PC-3 (cell line): ENCODE measurements at regions not wholly inside any gene's neighbourhood (a gene's known extent, or its start where the extent isn't known, plus 50 kb on each side); places are given as distances from the start of the nearest gene placed in this dataset.

ENCODE experiments used
- ATAC-seq: fragments of 200-7000 bp; cut with Tn5 transposase; 2 replicates; pipeline ENCODE4 v1.9.1; 2020; ENCODE audit warnings: mild to moderate bottlenecking, moderate library complexity
- BruUV-seq: library from RNA; stranded (reverse); fragments of 400-500 nt; replicated peaks from 2 replicates; lab custom pipeline; 2021; lab: Mats Ljungman, UMichigan
- CTCF ChIA-PET: fragments of 300-600 bp; sonication (Branson Sonifier 250); formaldehyde crosslinking; loops from one replicate; lab custom pipeline; 2022; ENCODE audit warnings: antibody characterized with exemption; lab: Charles Lee
- POLR2A ChIA-PET: fragments of 300-600 bp; sonication (Branson Sonifier 250); formaldehyde crosslinking; loops from one replicate; lab custom pipeline; 2022; ENCODE audit warnings: antibody characterized with exemption; ENCODE audit not compliant: unreplicated experiment; lab: Charles Lee
- DNase-seq: peaks from one replicate; pipeline ENCODE4 v3.0.0-alpha.2; 2015
- H2AFZ ChIP-seq: fragments of 300-600 bp; sonication (generic); 2 replicates; pipeline ENCODE4 v1.6.0; 2016; ENCODE audit warnings: antibody characterized with exemption, low read length
- H3F3A ChIP-seq: fragments of 300-600 bp; sonication (generic); one replicate; pipeline ENCODE4 v1.6.0; 2017; ENCODE audit warnings: antibody characterized with exemption, low read length, control low read depth, mild to moderate bottlenecking; ENCODE audit not compliant: unreplicated experiment
- H3K27ac ChIP-seq: fragments of 300-600 bp; sonication (generic); 2 replicates; pipeline ENCODE4 v1.5.1; 2016; ENCODE audit warnings: mild to moderate bottlenecking, low read length
- H3K27me3 ChIP-seq: fragments of 300-600 bp; sonication (generic); 2 replicates; pipeline ENCODE4 v1.6.1; 2016; ENCODE audit warnings: low read length, mixed read lengths
- H3K36me3 ChIP-seq: fragments of 300-600 bp; sonication (generic); 2 replicates; pipeline ENCODE4 v1.6.1; 2016; ENCODE audit warnings: low read depth, mixed run types, low read length, mixed read lengths
- H3K4me1 ChIP-seq: fragments of 300-600 bp; sonication (generic); 2 replicates; pipeline ENCODE4 v1.5.1; 2016; ENCODE audit warnings: low read length; ENCODE audit not compliant: insufficient read depth
- H3K4me2 ChIP-seq: fragments of 300-600 bp; sonication (generic); 2 replicates; pipeline ENCODE4 v1.6.0; 2016; ENCODE audit warnings: low read length
- H3K4me3 ChIP-seq: fragments of 300-600 bp; sonication (generic); 2 replicates; pipeline ENCODE4 v1.5.1; 2016; ENCODE audit warnings: mild to moderate bottlenecking, low read length, mixed read lengths
- H3K79me2 ChIP-seq: fragments of 300-600 bp; sonication (generic); 2 replicates; pipeline ENCODE4 v1.6.1; 2017; ENCODE audit warnings: low read length, mixed read lengths
- H3K9ac ChIP-seq: fragments of 300-600 bp; sonication (generic); 2 replicates; pipeline ENCODE4 v1.6.0; 2016; ENCODE audit warnings: mild to moderate bottlenecking, low read length
- H3K9me2 ChIP-seq: fragments of 300-600 bp; sonication (generic); replicated peaks from 2 replicates; pipeline ENCODE4 v1.6.1; 2016; ENCODE audit warnings: mixed run types, low read length, mixed read lengths
- H3K9me3 ChIP-seq: fragments of 300-600 bp; sonication (generic); 2 replicates; pipeline ENCODE4 v1.6.1; 2016; ENCODE audit warnings: low read length, mixed read lengths
- H4K20me1 ChIP-seq: fragments of 300-600 bp; sonication (generic); 2 replicates; pipeline ENCODE4 v1.6.1; 2016; ENCODE audit warnings: low read length, mixed read lengths
- EZH2 ChIP-seq: fragments of 300-600 bp; sonication (generic); IDR thresholded peaks from one replicate; pipeline ENCODE4 v1.6.1; 2017; ENCODE audit warnings: antibody characterized with exemption, mild to moderate bottlenecking, low read length; ENCODE audit not compliant: unreplicated experiment
- EZH2phosphoT487 ChIP-seq: fragments of 300-600 bp; sonication (generic); IDR thresholded peaks from 2 replicates; pipeline ENCODE4 v1.6.1; 2018; ENCODE audit warnings: mild to moderate bottlenecking, antibody characterized with exemption, low read length, borderline replicate concordance
- intact Hi-C: fragments of 100-400 bp; cut with micrococcal nuclease; formaldehyde crosslinking; loops from 2 replicates; pipeline ENCODE4 v1.9.0; 2023
- TF ChIP-seq, protein P1 (sequence below): fragments of 300-600 bp; sonication (generic); conservative IDR thresholded peaks from 2 replicates; pipeline ENCODE4 v1.5.1; 2017; ENCODE audit warnings: antibody characterized with exemption, low read depth, mild to moderate bottlenecking, low read length

DNA sequence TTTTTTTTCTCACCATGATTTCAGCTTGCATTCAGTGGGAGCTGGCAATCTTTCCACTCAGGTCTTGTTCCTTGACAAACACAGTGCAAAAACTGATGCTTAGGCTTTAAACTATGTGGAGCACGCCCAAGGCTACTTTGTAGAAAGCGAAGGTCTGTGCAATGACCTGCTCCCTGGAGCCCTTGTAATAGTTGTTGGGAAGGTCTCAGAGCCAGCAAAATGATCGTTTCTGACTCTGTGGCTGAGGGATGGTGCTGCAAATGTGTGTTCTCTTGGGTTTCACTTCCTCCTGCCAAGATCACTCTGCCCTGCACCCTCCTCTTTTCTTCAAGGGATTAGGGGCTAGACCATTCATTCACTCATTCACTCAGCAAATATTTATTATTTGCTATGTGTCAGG is 249.7 kb upstream of the MAP3K1 start:
- BruUV-seq = no TSS peak
- intact Hi-C loops = no loop called here
- ATAC-seq (no peak), DNase-seq (no peak)
- H3K36me3 ChIP-seq = no peaks in the 10 kb centered on the region
- TF ChIP-seq EZH2phosphoT487 (no peak), EZH2 (no peak)
- TF ChIP-seq, protein P1, sequence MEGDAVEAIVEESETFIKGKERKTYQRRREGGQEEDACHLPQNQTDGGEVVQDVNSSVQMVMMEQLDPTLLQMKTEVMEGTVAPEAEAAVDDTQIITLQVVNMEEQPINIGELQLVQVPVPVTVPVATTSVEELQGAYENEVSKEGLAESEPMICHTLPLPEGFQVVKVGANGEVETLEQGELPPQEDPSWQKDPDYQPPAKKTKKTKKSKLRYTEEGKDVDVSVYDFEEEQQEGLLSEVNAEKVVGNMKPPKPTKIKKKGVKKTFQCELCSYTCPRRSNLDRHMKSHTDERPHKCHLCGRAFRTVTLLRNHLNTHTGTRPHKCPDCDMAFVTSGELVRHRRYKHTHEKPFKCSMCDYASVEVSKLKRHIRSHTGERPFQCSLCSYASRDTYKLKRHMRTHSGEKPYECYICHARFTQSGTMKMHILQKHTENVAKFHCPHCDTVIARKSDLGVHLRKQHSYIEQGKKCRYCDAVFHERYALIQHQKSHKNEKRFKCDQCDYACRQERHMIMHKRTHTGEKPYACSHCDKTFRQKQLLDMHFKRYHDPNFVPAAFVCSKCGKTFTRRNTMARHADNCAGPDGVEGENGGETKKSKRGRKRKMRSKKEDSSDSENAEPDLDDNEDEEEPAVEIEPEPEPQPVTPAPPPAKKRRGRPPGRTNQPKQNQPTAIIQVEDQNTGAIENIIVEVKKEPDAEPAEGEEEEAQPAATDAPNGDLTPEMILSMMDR = no peak
- H3K27me3 ChIP-seq = no peaks in the 10 kb centered on the region
- no peak overlapping the region for H3K4me2 ChIP-seq
- H3K79me2 ChIP-seq = no peaks in the 10 kb centered on the region
- H2AFZ ChIP-seq = no peak overlapping the region
- CTCF ChIA-PET = no interaction called here
- H3K27ac ChIP-seq = no peak overlapping the region
- no peaks in the 10 kb centered on the region for H3K4me1 ChIP-seq
- H4K20me1 ChIP-seq = no peaks in the 10 kb centered on the region
- H3K4me3 ChIP-seq = no peak overlapping the region
- H3K9me2 ChIP-seq = no peaks in the 10 kb centered on the region
- POLR2A ChIA-PET = no interaction called here
- H3K9ac ChIP-seq = no peak overlapping the region
- H3K9me3 ChIP-seq = no peaks in the 10 kb centered on the region
- H3F3A ChIP-seq = no peaks in the 10 kb centered on the region

DNA sequence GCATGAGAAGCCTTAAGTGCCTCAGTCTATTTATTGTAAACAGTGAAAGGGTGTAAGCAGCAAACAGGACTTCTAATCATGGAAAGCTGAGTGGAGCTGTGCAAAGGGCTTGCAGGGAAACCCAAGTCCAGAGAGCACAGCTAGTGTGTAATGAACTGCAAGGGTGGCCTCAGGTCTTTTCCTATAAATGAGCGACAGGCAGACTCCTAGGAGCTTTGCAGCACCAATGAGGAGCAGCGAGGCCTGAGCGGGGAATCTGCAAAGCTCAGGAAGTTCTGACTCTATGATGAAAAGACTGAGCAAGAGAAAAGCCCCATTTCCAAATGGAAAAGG is 250.1 kb upstream of the MAP3K1 start:
- BruUV-seq = no TSS peak
- H2AFZ ChIP-seq = no peak overlapping the region
- no peak overlapping the region for H3K27ac ChIP-seq
- no peaks in the 10 kb centered on the region for H3K4me1 ChIP-seq
- H3F3A ChIP-seq = no peaks in the 10 kb centered on the region
- no peak overlapping the region for H3K9ac ChIP-seq
- no peak for DNase-seq
- no peaks in the 10 kb centered on the region for H3K9me3 ChIP-seq
- TF ChIP-seq EZH2phosphoT487 (no peak), EZH2 (no peak)
- TF ChIP-seq, protein P1 = no peak
- no peak overlapping the region for H3K4me2 ChIP-seq
- CTCF ChIA-PET = no interaction called here
- H3K9me2 ChIP-seq = no peaks in the 10 kb centered on the region
- no peaks in the 10 kb centered on the region for H3K79me2 ChIP-seq
- ATAC-seq = no peak
- no peaks in the 10 kb centered on the region for H4K20me1 ChIP-seq
- POLR2A ChIA-PET = no interaction called here
- intact Hi-C loops = no loop called here
- no peaks in the 10 kb centered on the region for H3K36me3 ChIP-seq
- no peak overlapping the region for H3K4me3 ChIP-seq
- no peaks in the 10 kb centered on the region for H3K27me3 ChIP-seq

DNA sequence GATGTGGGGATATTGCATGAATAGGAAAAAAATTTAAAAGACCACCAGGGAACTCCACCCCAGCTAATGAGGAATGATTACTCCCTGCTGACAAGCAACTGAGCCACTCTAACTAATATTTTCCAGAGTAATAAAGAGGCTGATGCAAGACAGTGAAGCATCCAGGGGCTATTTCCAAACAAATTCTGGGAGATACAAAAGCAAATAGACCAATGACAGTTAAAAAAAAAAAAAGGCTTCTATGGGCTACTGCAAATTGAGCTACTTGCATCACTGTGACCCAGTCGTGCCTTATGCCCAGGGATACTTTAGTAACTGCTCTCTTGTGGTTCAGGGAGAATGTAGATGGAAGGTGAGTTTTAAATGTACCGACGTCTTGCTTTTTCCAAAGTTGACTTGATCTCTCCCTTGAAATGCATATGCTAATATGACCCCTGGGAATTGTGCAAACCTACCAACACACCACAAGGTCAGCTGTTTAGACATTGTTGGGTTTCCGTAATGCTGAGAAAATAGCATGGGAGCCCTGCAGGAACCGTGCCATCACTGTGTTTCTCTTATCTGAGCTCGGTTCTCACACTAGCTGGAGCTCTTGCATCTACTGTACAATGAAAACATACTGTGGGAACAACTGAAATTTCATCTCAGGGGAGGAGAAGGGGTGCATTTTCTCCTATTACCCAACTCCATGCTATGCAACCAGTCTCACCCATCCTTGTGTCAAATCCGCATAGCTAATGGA is 250.6 kb upstream of the MAP3K1 start:
- ATAC-seq (no peak), DNase-seq (no peak)
- no peaks in the 10 kb centered on the region for H3F3A ChIP-seq
- CTCF ChIA-PET = no interaction called here
- no TSS peak for BruUV-seq
- H2AFZ ChIP-seq = no peak overlapping the region
- no peaks in the 10 kb centered on the region for H3K9me3 ChIP-seq
- no peaks in the 10 kb centered on the region for H3K36me3 ChIP-seq
- TF ChIP-seq EZH2phosphoT487 (no peak), EZH2 (no peak)
- TF ChIP-seq, protein P1 = no peak
- no peaks in the 10 kb centered on the region for H3K79me2 ChIP-seq
- no peak overlapping the region for H3K9ac ChIP-seq
- H3K27me3 ChIP-seq = no peaks in the 10 kb centered on the region
- intact Hi-C loops = no loop called here
- H3K27ac ChIP-seq = no peak overlapping the region
- POLR2A ChIA-PET = no interaction called here
- no peaks in the 10 kb centered on the region for H3K9me2 ChIP-seq
- H3K4me1 ChIP-seq = no peaks in the 10 kb centered on the region
- H3K4me2 ChIP-seq = no peak overlapping the region
- no peaks in the 10 kb centered on the region for H4K20me1 ChIP-seq
- H3K4me3 ChIP-seq = no peak overlapping the region
